ENCODE measurements at regions not wholly inside any gene's neighbourhood (a gene's known extent, or its start where the extent isn't known, plus 50 kb on each side); places are given as distances from the start of the nearest gene placed in this dataset.

- H3K27me3 ChIP-seq, result no peaks in the 10 kb centered on the region
- WGBS, 2 donors, result 92 to 100% methylated on average over 2 of the region's 2 CpGs
- no peaks in the 10 kb centered on the region for H3K9me3 ChIP-seq
- no peak for DNase-seq
- intact Hi-C loops (cut with DNase I), result no loop called here
- H3K4me3 ChIP-seq (replicated peaks in 1 of 3), result no peak overlapping the region
- no peak overlapping the region for H3K27ac ChIP-seq
- TF ChIP-seq POLR2A (IDR thresholded peaks at IDR 0.05) (no peak), CTCF (IDR thresholded peaks at IDR 0.05) (no peak)
- no peaks in the 10 kb centered on the region for H3K4me1 ChIP-seq
- H3K36me3 ChIP-seq, result peaks cover 0 to 3% of the 10 kb centered on the region in 2 donors
Measured at GRCh38 chr22:26781062-26781461, 123.7 kb downstream of the MIAT start.

GRCh38 chr22:26781596-26781995 lies 124.2 kb downstream of the MIAT start:
- TF ChIP-seq POLR2A (IDR thresholded peaks at IDR 0.05) (no peak), CTCF (IDR thresholded peaks at IDR 0.05) (no peak)
- Histone ChIP-seq H3K27ac (no peak overlapping the region), H3K4me1 (no peaks in the 10 kb centered on the region), H3K4me3 (replicated peaks in 1 of 3) (no peak overlapping the region), H3K27me3 (no peaks in the 10 kb centered on the region), H3K9me3 (no peaks in the 10 kb centered on the region), H3K36me3 (peaks cover 0 to 3% of the 10 kb centered on the region in 2 donors)
- WGBS, 2 donors, result 93 to 94% methylated on average over 13 to 15 of the region's 15 CpGs
- intact Hi-C loops (cut with DNase I), result no loop called here
- no peak for DNase-seq

- no peaks in the 10 kb centered on the region for H3K9me3 ChIP-seq
- H3K4me3 ChIP-seq (replicated peaks in 1 of 3), result no peak overlapping the region
- DNase-seq, result no peak
- no peak for TF ChIP-seq POLR2A (IDR thresholded peaks at IDR 0.05)
- no peak for TF ChIP-seq CTCF (IDR thresholded peaks at IDR 0.05)
- 67 to 74% methylated on average over 18 of the region's 18 CpGs for WGBS, 2 donors
- intact Hi-C loops (cut with DNase I), result no loop called here
- H3K4me1 ChIP-seq, result no peaks in the 10 kb centered on the region
- H3K36me3 ChIP-seq, result peaks cover 0 to 3% of the 10 kb centered on the region in 2 donors
- H3K27me3 ChIP-seq, result no peaks in the 10 kb centered on the region
- no peak overlapping the region for H3K27ac ChIP-seq
Measured at GRCh38 chr22:26783885-26784284, 126.5 kb downstream of the MIAT start.

GRCh38 chr22:26784772-26785171 lies 127.4 kb downstream of the MIAT start:
- Histone ChIP-seq H3K4me3 (replicated peaks in 1 of 3) (no peak overlapping the region), H3K27me3 (no peaks in the 10 kb centered on the region), H3K27ac (no peak overlapping the region), H3K36me3 (peaks cover 0 to 3% of the 10 kb centered on the region in 2 donors), H3K9me3 (no peaks in the 10 kb centered on the region), H3K4me1 (no peaks in the 10 kb centered on the region)
- intact Hi-C loops (cut with DNase I), result no loop called here
- 96 to 97% methylated on average over 6 of the region's 6 CpGs for WGBS, 2 donors
- no peak for DNase-seq
- TF ChIP-seq CTCF (IDR thresholded peaks at IDR 0.05) (no peak), POLR2A (IDR thresholded peaks at IDR 0.05) (no peak)

GRCh38 chr22:26785932-26786331 lies 128.5 kb downstream of the MIAT start:
- H3K27me3 ChIP-seq, result no peaks in the 10 kb centered on the region
- H3K4me3 ChIP-seq (replicated peaks in 1 of 3), result no peak overlapping the region
- intact Hi-C loops (cut with DNase I), result no loop called here
- TF ChIP-seq CTCF (IDR thresholded peaks at IDR 0.05) (no peak), POLR2A (IDR thresholded peaks at IDR 0.05) (no peak)
- no peak for DNase-seq
- H3K9me3 ChIP-seq, result no peaks in the 10 kb centered on the region
- H3K27ac ChIP-seq, result no peak overlapping the region
- peaks cover 0 to 2% of the 10 kb centered on the region in 2 donors for H3K36me3 ChIP-seq
- 91 to 92% methylated on average over 5 of the region's 5 CpGs for WGBS, 2 donors
- no peaks in the 10 kb centered on the region for H3K4me1 ChIP-seq
